Activated naive CD4-positive, alpha-beta T cell treated with anti-CD3 and anti-CD28 coated beads for 36 hours (primary cell): ENCODE measurements at regions not wholly inside any gene's neighbourhood (a gene's known extent, or its start where the extent isn't known, plus 50 kb on each side); places are given as distances from the start of the nearest gene placed in this dataset.

Experiments used
- CTCF ChIA-PET: fragments of 350-600 bp; sonication (Branson Sonifier 250); formaldehyde crosslinking; loops from one replicate; lab custom pipeline; 2021; ENCODE audit warnings: antibody characterized with exemption; lab: Charles Lee
- DNase-seq: peaks from one replicate; pipeline ENCODE4 v3.0.0-alpha.2; 2020
- H3K27ac Mint-ChIP-seq: one replicate; pipeline ENCODE4 v1.8.0; 2021; ENCODE audit warnings: mild to moderate bottlenecking, mixed read lengths
- H3K27me3 Mint-ChIP-seq: one replicate; pipeline ENCODE4 v1.8.0; 2021; ENCODE audit warnings: low read depth, mixed read lengths
- H3K36me3 Mint-ChIP-seq: one replicate; pipeline ENCODE4 v1.8.0; 2021; ENCODE audit warnings: low read depth, mixed read lengths
- H3K4me1 Mint-ChIP-seq: one replicate; pipeline ENCODE4 v1.8.0; 2021; ENCODE audit warnings: low read depth, mixed read lengths
- H3K4me3 Mint-ChIP-seq: one replicate; pipeline ENCODE4 v1.8.0; 2021; ENCODE audit warnings: mild to moderate bottlenecking, moderate library complexity, mixed read lengths
- H3K9me3 Mint-ChIP-seq: one replicate; pipeline ENCODE4 v1.8.0; 2021; ENCODE audit warnings: mixed read lengths
- intact Hi-C: fragments of 100-400 bp; cut with micrococcal nuclease; formaldehyde crosslinking; loops from one replicate; pipeline ENCODE4 v1.15.1; 2023

DNA sequence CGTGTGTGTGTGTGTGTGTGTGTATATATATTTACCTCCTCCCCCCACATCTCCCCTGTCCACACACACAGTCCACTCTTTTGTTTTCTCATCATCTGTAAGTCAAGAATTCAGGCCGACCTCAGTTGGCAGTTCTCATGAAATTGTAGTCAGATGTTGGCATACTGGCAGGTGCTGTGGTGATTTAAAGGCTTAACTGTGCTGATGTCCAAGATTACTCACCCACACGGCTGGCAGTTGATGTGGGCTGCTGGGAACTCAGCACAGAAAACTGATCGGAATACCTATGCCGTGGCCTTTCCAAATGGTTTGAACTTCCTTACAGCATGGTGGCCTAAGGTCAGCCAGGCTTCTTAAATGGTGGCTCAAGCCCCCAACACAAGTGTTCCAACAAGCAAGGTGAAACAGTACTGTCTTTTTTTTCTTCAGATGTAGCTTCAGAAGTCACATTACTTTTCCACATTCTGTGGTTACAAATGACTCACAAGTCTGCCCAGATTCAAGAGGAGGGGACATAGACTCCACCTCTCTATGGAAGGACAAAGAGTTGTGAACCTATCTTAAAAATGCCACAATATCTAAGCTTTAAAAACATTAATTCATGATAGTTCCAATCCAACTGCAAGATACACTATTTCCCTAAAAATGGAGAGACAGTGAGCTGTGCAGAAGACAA lies 198.5 kb upstream of the HS3ST4 start:
- CTCF ChIA-PET = interaction anchor here (0.7 kb wide), 1 partner anchor 194 kb away, joined by 3 read pairs; no protein-coding TSS in a partner anchor

DNA sequence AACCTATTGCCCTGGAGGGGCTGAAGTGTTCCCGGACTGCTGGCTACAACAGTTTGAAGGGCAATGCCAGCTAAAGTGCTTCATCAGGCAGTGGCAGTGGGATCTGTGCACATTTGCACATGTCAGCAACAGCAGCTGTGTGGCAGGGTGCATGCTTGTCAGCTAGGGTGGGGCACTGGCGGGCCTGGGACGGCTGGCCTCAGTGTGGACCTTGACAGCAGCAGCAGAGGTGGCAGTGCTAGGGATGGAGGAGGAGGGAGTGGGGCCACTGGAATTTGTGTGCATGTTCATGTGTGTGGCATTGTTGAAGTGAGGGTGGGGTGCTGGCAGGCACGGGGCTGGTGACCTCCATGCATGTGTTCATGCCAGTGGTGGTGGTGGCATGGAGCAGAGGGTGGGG lies 203.3 kb upstream of the HS3ST4 start:
- CTCF ChIA-PET = no interaction called here
- H3K4me1 Mint-ChIP-seq = no peaks in the 10 kb centered on the region
- intact Hi-C loops = no loop called here
- DNase-seq = no peak
- peaks cover 2% of the 10 kb centered on the region for H3K9me3 Mint-ChIP-seq
- H3K4me3 Mint-ChIP-seq = no peak overlapping the region
- H3K27ac Mint-ChIP-seq = no peak overlapping the region
- H3K36me3 Mint-ChIP-seq = no peaks in the 10 kb centered on the region
- peaks cover 26% of the 10 kb centered on the region for H3K27me3 Mint-ChIP-seq

More for the DNA sequence above, 198.5 kb upstream of the HS3ST4 start:
- Mint-ChIP-seq H3K9me3 (no peaks in the 10 kb centered on the region), H3K4me1 (no peaks in the 10 kb centered on the region), H3K36me3 (no peaks in the 10 kb centered on the region), H3K4me3 (no peak overlapping the region), H3K27ac (no peak overlapping the region), H3K27me3 (peaks cover 27% of the 10 kb centered on the region)
- no peak for DNase-seq
- intact Hi-C loops = no loop called here

DNA sequence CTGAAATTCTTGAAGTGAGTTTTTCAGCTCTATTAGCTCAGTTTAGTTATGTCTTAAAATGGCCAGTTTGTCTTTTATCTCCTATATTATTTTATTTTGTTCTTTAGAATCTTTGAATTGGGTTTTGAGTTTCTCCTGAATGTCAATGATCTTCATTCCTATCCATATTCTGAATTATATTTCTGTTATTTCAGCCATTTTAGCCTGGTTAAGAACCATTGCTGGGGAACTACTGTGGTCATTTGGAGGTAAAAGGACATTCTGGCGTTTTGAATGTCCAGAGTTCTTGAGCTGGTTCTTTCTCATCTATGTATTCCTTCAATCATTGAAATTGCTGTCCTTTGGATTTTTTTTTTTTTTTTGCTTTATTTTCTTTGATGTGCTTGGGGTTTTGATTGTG lies 203.9 kb upstream of the HS3ST4 start:
- intact Hi-C loops = no loop called here
- no peaks in the 10 kb centered on the region for H3K36me3 Mint-ChIP-seq
- H3K9me3 Mint-ChIP-seq = peaks cover 2% of the 10 kb centered on the region
- CTCF ChIA-PET = no interaction called here
- no peak overlapping the region for H3K4me3 Mint-ChIP-seq
- no peak overlapping the region for H3K27ac Mint-ChIP-seq
- peaks cover 24% of the 10 kb centered on the region for H3K27me3 Mint-ChIP-seq
- DNase-seq = no peak
- H3K4me1 Mint-ChIP-seq = no peaks in the 10 kb centered on the region

DNA sequence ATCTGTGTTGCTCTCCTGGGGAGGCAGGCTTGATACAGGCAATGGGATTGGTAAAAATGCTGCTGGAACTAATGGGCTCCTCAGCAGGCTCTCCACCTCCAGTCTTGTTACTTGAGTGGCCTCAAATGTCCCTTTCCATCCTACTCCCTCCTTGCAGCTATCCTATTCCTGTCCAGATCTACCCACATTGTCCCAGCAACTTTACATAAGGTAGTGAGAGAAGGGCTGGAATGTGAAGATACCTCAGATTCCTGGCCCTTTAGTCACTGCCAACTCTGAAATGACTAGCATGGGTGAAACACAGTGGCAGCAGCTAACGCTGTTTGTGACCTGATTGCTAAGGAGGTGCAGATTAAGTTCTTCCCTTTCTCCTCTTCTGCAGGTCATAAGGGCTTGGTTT lies 210.1 kb upstream of the HS3ST4 start:
- Mint-ChIP-seq H3K4me3 (no peak overlapping the region), H3K4me1 (no peaks in the 10 kb centered on the region), H3K36me3 (no peaks in the 10 kb centered on the region), H3K9me3 (no peaks in the 10 kb centered on the region), H3K27ac (no peak overlapping the region), H3K27me3 (peaks cover 8% of the 10 kb centered on the region)
- intact Hi-C loops = no loop called here
- CTCF ChIA-PET = no interaction called here
- DNase-seq = no peak

DNA sequence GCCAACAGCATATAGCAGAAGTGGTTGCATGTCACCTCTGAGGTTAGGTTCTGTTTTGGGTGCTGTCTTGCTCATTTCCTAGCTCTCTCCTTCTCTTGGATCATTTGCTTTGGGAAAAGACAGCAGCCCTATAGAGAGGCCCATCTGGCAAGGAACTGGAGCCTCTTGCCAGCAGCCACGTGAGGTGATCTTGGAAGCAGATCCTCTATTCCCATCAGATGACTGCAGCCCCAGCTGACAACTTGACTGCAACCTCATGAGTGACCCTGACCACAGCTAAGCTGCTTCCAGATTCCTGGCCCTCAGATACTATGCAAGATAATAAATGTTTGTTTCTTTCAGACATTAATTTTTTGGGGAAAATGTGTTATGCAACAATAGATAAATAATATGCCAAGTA lies 213.3 kb upstream of the HS3ST4 start:
- H3K4me3 Mint-ChIP-seq = no peak overlapping the region
- CTCF ChIA-PET = no interaction called here
- no peak overlapping the region for H3K27ac Mint-ChIP-seq
- DNase-seq = no peak
- H3K9me3 Mint-ChIP-seq = no peaks in the 10 kb centered on the region
- intact Hi-C loops = no loop called here
- no peaks in the 10 kb centered on the region for H3K4me1 Mint-ChIP-seq
- H3K36me3 Mint-ChIP-seq = no peaks in the 10 kb centered on the region
- no peaks in the 10 kb centered on the region for H3K27me3 Mint-ChIP-seq

DNA sequence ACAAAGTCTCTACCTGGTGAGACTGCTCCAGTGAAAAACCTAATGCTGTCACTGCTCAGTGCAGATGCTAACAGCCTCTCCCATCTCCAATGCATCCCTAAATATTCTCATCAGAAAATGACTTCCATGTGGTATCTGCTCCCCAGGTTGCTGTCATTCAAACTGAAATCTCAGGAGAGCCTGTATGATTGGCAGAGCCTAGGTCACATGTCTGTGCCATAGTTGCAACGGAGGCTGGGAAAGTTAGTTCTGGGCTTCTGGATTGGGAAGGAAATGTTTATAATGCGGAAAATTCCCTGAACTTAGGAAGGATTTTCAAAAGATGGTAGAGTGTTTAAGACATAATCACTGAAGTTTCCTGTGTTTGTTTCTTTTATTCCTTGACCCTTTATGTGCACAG lies 206.4 kb upstream of the ZKSCAN2 start:
- DNase-seq = no peak
- H3K27ac Mint-ChIP-seq = no peak overlapping the region
- no peaks in the 10 kb centered on the region for H3K9me3 Mint-ChIP-seq
- H3K36me3 Mint-ChIP-seq = no peaks in the 10 kb centered on the region
- intact Hi-C loops = no loop called here
- H3K4me3 Mint-ChIP-seq = no peak overlapping the region
- CTCF ChIA-PET = no interaction called here
- H3K4me1 Mint-ChIP-seq = no peaks in the 10 kb centered on the region
- H3K27me3 Mint-ChIP-seq = peaks cover 5% of the 10 kb centered on the region

DNA sequence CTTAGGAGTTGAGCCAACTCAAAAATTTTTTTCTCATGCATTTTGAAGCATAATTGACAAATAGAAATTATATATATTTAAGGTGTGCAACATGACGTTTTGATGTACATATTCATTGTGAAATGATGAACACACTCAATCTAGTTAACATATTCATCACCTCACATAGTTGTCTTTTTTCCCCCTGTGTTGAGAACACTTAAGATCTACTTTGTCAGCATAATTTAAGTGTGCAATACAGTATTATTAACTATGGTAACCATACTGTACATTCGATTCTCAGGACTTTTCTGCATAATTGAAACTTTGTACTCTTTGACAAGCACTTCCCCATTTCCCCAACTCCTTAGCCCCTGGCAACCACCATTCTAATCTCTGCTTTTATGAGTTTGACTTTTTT lies 192.2 kb upstream of the ZKSCAN2 start:
- peaks cover 3% of the 10 kb centered on the region for H3K9me3 Mint-ChIP-seq
- H3K4me1 Mint-ChIP-seq = no peaks in the 10 kb centered on the region
- CTCF ChIA-PET = no interaction called here
- intact Hi-C loops = no loop called here
- no peaks in the 10 kb centered on the region for H3K36me3 Mint-ChIP-seq
- no peak overlapping the region for H3K27ac Mint-ChIP-seq
- no peak overlapping the region for H3K4me3 Mint-ChIP-seq
- no peak for DNase-seq
- peaks cover 7% of the 10 kb centered on the region for H3K27me3 Mint-ChIP-seq

DNA sequence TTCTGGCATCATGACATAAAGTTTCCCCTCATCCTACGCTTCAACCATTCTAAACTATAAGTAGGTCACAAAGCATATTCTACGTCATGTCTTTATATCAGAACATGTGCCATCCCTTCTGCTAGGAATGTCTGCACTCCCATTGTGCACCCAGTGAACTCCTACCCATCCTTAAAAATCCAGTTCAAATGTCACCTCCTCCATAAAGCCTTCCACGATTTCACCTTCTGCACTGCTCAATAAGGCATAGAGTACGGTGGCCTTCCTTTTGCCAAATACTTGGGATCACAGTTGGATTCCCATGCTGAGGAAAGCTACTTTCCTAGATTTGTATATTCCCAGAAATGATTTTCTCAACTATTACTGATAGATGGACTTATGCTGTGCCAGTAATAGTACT lies 186.3 kb upstream of the ZKSCAN2 start:
- Mint-ChIP-seq H3K4me3 (no peak overlapping the region), H3K36me3 (no peaks in the 10 kb centered on the region), H3K27ac (no peak overlapping the region), H3K9me3 (peaks cover 3% of the 10 kb centered on the region), H3K27me3 (peaks cover 18% of the 10 kb centered on the region), H3K4me1 (no peaks in the 10 kb centered on the region)
- intact Hi-C loops = no loop called here
- DNase-seq = no peak
- CTCF ChIA-PET = no interaction called here

DNA sequence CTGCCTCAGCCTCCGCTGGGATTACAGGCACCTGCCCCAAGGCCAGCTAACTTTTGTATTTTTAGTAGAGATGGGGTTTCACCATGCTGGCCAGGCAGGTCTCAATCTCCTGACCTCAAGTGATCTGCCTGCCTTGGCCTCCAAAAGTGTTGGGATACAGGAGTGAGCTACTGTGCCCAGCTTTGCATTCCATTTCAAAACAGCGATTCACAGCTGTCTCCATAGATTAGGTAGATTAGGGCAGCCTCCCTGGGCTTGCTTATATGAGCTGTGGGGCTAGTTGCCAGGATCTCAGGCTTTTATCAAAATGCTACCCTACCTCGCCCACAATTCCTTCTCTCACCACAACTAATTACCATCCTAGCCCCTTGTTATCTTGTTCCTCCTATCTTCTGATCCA lies 176.4 kb upstream of the ZKSCAN2 start:
- no peak for DNase-seq
- CTCF ChIA-PET = no interaction called here
- peaks cover 8% of the 10 kb centered on the region for H3K27me3 Mint-ChIP-seq
- H3K4me1 Mint-ChIP-seq = no peaks in the 10 kb centered on the region
- H3K4me3 Mint-ChIP-seq = no peak overlapping the region
- no peaks in the 10 kb centered on the region for H3K9me3 Mint-ChIP-seq
- H3K36me3 Mint-ChIP-seq = no peaks in the 10 kb centered on the region
- intact Hi-C loops = no loop called here
- H3K27ac Mint-ChIP-seq = no peak overlapping the region

DNA sequence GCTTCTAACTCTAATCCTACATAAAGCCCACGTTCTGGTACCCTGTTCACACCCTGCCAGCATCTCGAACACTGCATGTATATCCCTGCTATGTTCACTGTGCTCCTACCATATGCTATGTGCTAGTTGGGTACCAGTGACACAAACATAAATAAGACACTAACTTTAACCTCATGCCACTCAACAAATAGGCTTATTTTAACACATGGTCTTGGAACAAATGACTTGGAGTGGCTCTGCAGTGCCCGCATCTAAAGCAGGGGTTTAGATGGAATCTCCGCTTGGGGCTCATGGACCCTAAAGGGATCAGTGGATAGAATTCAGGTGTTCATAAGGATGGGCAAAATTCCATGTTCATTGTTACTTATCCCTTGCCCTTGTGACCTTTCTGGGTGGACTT lies 175.7 kb upstream of the ZKSCAN2 start:
- Mint-ChIP-seq H3K9me3 (peaks cover 2% of the 10 kb centered on the region), H3K27ac (no peak overlapping the region), H3K36me3 (no peaks in the 10 kb centered on the region), H3K4me3 (no peak overlapping the region), H3K4me1 (no peaks in the 10 kb centered on the region), H3K27me3 (peaks cover 6% of the 10 kb centered on the region)
- no peak for DNase-seq
- CTCF ChIA-PET = no interaction called here
- intact Hi-C loops = no loop called here

DNA sequence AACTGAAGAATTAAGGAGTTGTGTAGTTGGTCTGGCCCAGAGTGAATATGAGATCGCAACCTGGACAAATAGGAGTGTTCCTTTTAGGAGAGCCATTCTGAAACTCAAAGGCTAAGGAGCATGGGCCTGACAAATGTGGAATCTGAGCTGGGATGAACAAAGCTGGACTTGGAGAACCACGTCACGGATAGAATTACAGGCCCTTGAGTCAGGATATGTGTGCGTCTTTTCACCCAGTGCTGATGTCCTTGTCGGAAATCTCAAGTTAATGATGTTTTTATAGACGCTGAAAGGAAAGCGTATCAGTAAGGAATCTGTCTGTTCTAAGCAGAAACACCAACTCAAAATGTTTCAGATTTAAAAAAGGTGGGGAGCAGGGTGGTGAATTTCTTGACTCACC lies 173.8 kb upstream of the ZKSCAN2 start:
- Mint-ChIP-seq H3K27me3 (peaks cover 3% of the 10 kb centered on the region), H3K9me3 (peaks cover 6% of the 10 kb centered on the region), H3K4me3 (no peak overlapping the region), H3K4me1 (no peaks in the 10 kb centered on the region), H3K36me3 (no peaks in the 10 kb centered on the region), H3K27ac (no peak overlapping the region)
- intact Hi-C loops = no loop called here
- no peak for DNase-seq
- CTCF ChIA-PET = no interaction called here

DNA sequence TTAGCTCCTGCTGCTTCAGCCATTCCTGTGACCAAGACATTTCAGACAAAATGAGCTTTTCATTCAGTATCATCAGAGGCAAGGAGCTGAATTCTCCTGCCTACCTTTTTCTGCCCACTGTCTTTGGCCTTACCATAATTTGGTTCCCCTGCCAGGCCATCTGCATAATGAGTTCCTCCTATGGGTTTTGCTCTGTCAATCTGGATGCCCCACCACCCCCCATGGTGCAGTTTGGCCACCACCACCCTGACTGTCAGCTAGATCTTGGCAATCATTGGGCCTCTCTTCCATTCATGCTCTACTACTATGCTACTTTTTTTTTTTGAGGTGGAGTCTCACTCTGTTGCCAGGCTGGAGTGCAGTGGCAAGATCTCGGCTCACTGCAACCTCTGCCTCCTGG lies 169.2 kb upstream of the ZKSCAN2 start:
- H3K36me3 Mint-ChIP-seq = no peaks in the 10 kb centered on the region
- CTCF ChIA-PET = no interaction called here
- intact Hi-C loops = no loop called here
- H3K4me1 Mint-ChIP-seq = no peaks in the 10 kb centered on the region
- peaks cover 3% of the 10 kb centered on the region for H3K27me3 Mint-ChIP-seq
- no peak for DNase-seq
- H3K27ac Mint-ChIP-seq = no peak overlapping the region
- H3K9me3 Mint-ChIP-seq = peaks cover 6% of the 10 kb centered on the region
- H3K4me3 Mint-ChIP-seq = no peak overlapping the region

DNA sequence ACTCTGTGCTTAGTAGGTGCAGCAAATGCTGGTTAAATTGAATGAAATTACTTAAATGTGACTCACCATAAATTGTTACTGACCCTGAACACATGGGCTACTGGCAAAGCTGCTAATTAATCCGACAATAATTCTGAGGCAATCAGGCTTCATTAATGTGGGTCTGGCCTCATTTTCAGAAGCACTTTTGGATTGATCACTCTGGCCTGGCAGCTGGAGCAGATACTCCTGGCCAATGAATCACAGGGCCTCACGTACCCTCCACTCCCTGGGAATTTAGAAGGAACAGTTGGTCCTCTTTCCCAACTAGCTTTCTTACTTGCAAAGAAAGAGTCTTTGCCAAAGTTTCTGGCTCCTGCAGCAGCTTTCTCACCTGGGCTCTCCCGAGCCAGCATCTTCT lies 162.0 kb upstream of the ZKSCAN2 start:
- Mint-ChIP-seq H3K36me3 (no peaks in the 10 kb centered on the region), H3K4me3 (no peak overlapping the region), H3K4me1 (no peaks in the 10 kb centered on the region), H3K27ac (no peak overlapping the region), H3K27me3 (peaks cover 10% of the 10 kb centered on the region), H3K9me3 (no peaks in the 10 kb centered on the region)
- CTCF ChIA-PET = interaction anchor here (1.1 kb wide), 1 partner anchor 194 kb away, joined by 4 read pairs; no protein-coding TSS in a partner anchor
- no peak for DNase-seq
- intact Hi-C loops = no loop called here
